PC-3 (cell line): ENCODE measurements at regions not wholly inside any gene's neighbourhood (a gene's known extent, or its start where the extent isn't known, plus 50 kb on each side); places are given as distances from the start of the nearest gene placed in this dataset.

Experiments
- ATAC-seq: fragments of 200-7000 bp; cut with Tn5 transposase; 2 replicates; pipeline ENCODE4 v1.9.1; 2020; ENCODE audit warnings: mild to moderate bottlenecking, moderate library complexity
- BruUV-seq: library from RNA; stranded (reverse); fragments of 400-500 nt; replicated peaks from 2 replicates; lab custom pipeline; 2021; lab: Mats Ljungman, UMichigan
- CTCF ChIA-PET: fragments of 300-600 bp; sonication (Branson Sonifier 250); formaldehyde crosslinking; loops from one replicate; lab custom pipeline; 2022; ENCODE audit warnings: antibody characterized with exemption; lab: Charles Lee
- POLR2A ChIA-PET: fragments of 300-600 bp; sonication (Branson Sonifier 250); formaldehyde crosslinking; loops from one replicate; lab custom pipeline; 2022; ENCODE audit warnings: antibody characterized with exemption; ENCODE audit not compliant: unreplicated experiment; lab: Charles Lee
- DNase-seq: peaks from one replicate; pipeline ENCODE4 v3.0.0-alpha.2; 2015
- H2AFZ ChIP-seq: fragments of 300-600 bp; sonication (generic); 2 replicates; pipeline ENCODE4 v1.6.0; 2016; ENCODE audit warnings: antibody characterized with exemption, low read length
- H3F3A ChIP-seq: fragments of 300-600 bp; sonication (generic); one replicate; pipeline ENCODE4 v1.6.0; 2017; ENCODE audit warnings: antibody characterized with exemption, low read length, control low read depth, mild to moderate bottlenecking; ENCODE audit not compliant: unreplicated experiment
- H3K27ac ChIP-seq: fragments of 300-600 bp; sonication (generic); 2 replicates; pipeline ENCODE4 v1.5.1; 2016; ENCODE audit warnings: mild to moderate bottlenecking, low read length
- H3K27me3 ChIP-seq: fragments of 300-600 bp; sonication (generic); 2 replicates; pipeline ENCODE4 v1.6.1; 2016; ENCODE audit warnings: low read length, mixed read lengths
- H3K36me3 ChIP-seq: fragments of 300-600 bp; sonication (generic); 2 replicates; pipeline ENCODE4 v1.6.1; 2016; ENCODE audit warnings: low read depth, mixed run types, low read length, mixed read lengths
- H3K4me1 ChIP-seq: fragments of 300-600 bp; sonication (generic); 2 replicates; pipeline ENCODE4 v1.5.1; 2016; ENCODE audit warnings: low read length; ENCODE audit not compliant: insufficient read depth
- H3K4me2 ChIP-seq: fragments of 300-600 bp; sonication (generic); 2 replicates; pipeline ENCODE4 v1.6.0; 2016; ENCODE audit warnings: low read length
- H3K4me3 ChIP-seq: fragments of 300-600 bp; sonication (generic); 2 replicates; pipeline ENCODE4 v1.5.1; 2016; ENCODE audit warnings: mild to moderate bottlenecking, low read length, mixed read lengths
- H3K79me2 ChIP-seq: fragments of 300-600 bp; sonication (generic); 2 replicates; pipeline ENCODE4 v1.6.1; 2017; ENCODE audit warnings: low read length, mixed read lengths
- H3K9ac ChIP-seq: fragments of 300-600 bp; sonication (generic); 2 replicates; pipeline ENCODE4 v1.6.0; 2016; ENCODE audit warnings: mild to moderate bottlenecking, low read length
- H3K9me2 ChIP-seq: fragments of 300-600 bp; sonication (generic); replicated peaks from 2 replicates; pipeline ENCODE4 v1.6.1; 2016; ENCODE audit warnings: mixed run types, low read length, mixed read lengths
- H3K9me3 ChIP-seq: fragments of 300-600 bp; sonication (generic); 2 replicates; pipeline ENCODE4 v1.6.1; 2016; ENCODE audit warnings: low read length, mixed read lengths
- H4K20me1 ChIP-seq: fragments of 300-600 bp; sonication (generic); 2 replicates; pipeline ENCODE4 v1.6.1; 2016; ENCODE audit warnings: low read length, mixed read lengths
- CTCF ChIP-seq: fragments of 300-600 bp; sonication (generic); conservative IDR thresholded peaks from 2 replicates; pipeline ENCODE4 v1.5.1; 2017; ENCODE audit warnings: antibody characterized with exemption, low read depth, mild to moderate bottlenecking, low read length
- EZH2 ChIP-seq: fragments of 300-600 bp; sonication (generic); IDR thresholded peaks from one replicate; pipeline ENCODE4 v1.6.1; 2017; ENCODE audit warnings: antibody characterized with exemption, mild to moderate bottlenecking, low read length; ENCODE audit not compliant: unreplicated experiment
- EZH2phosphoT487 ChIP-seq: fragments of 300-600 bp; sonication (generic); IDR thresholded peaks from 2 replicates; pipeline ENCODE4 v1.6.1; 2018; ENCODE audit warnings: mild to moderate bottlenecking, antibody characterized with exemption, low read length, borderline replicate concordance
- intact Hi-C: fragments of 100-400 bp; cut with micrococcal nuclease; formaldehyde crosslinking; loops from 2 replicates; pipeline ENCODE4 v1.9.0; 2023

GRCh38 chr18:47730795-47731194 is 199.7 kb downstream of the SMAD2 start:
- ChIA-PET CTCF (no interaction called here), POLR2A (no interaction called here)
- H3K4me2 ChIP-seq: no peak overlapping the region
- ATAC-seq (no peak), DNase-seq (no peak)
- no peaks in the 10 kb centered on the region for H3K36me3 ChIP-seq
- H3K9me2 ChIP-seq: no peaks in the 10 kb centered on the region
- no peaks in the 10 kb centered on the region for H3K79me2 ChIP-seq
- H3K9ac ChIP-seq: no peak overlapping the region
- BruUV-seq: no TSS peak
- no peaks in the 10 kb centered on the region for H3F3A ChIP-seq
- intact Hi-C loops: no loop called here
- H3K4me1 ChIP-seq: no peaks in the 10 kb centered on the region
- H3K4me3 ChIP-seq: no peak overlapping the region
- no peaks in the 10 kb centered on the region for H3K9me3 ChIP-seq
- H3K27me3 ChIP-seq: peaks cover 5% of the 10 kb centered on the region; the same call in 1 of the 2 replicates
- no peak overlapping the region for H2AFZ ChIP-seq
- H4K20me1 ChIP-seq: no peaks in the 10 kb centered on the region
- TF ChIP-seq EZH2phosphoT487: no peak
- no peak for TF ChIP-seq CTCF
- no peak for TF ChIP-seq EZH2
- no peak overlapping the region for H3K27ac ChIP-seq

- BruUV-seq: no TSS peak
- intact Hi-C loops: no loop called here
Observed at GRCh38 chr18:47729356-47729755, 201.1 kb downstream of the SMAD2 start.

More at GRCh38 chr18:47729356-47729755, 201.1 kb downstream of the SMAD2 start:
- ChIA-PET POLR2A (no interaction called here), CTCF (no interaction called here)
- H4K20me1 ChIP-seq: no peaks in the 10 kb centered on the region
- no peak overlapping the region for H3K4me2 ChIP-seq
- H3K4me3 ChIP-seq: no peak overlapping the region
- no peaks in the 10 kb centered on the region for H3K27me3 ChIP-seq
- H3K9me3 ChIP-seq: no peaks in the 10 kb centered on the region
- DNase-seq: no peak
- no peaks in the 10 kb centered on the region for H3K36me3 ChIP-seq
- TF ChIP-seq EZH2phosphoT487 (no peak), EZH2 (no peak), CTCF (no peak)
- H3K79me2 ChIP-seq: no peaks in the 10 kb centered on the region
- no peaks in the 10 kb centered on the region for H3K4me1 ChIP-seq
- H3K9ac ChIP-seq: no peak overlapping the region
- H3K9me2 ChIP-seq: no peaks in the 10 kb centered on the region
- H3K27ac ChIP-seq: no peak overlapping the region
- H2AFZ ChIP-seq: no peak overlapping the region
- no peaks in the 10 kb centered on the region for H3F3A ChIP-seq
- no peak for ATAC-seq
